ENCODE measurements at regions not wholly inside any gene's neighbourhood (a gene's known extent, or its start where the extent isn't known, plus 50 kb on each side); places are given as distances from the start of the nearest gene placed in this dataset.

- H3K36me3 ChIP-seq (ENCODE audit: insufficient read depth, low read length), result no peaks in the 10 kb centered on the region
- CTCF ChIA-PET, result no interaction called here
- Mint-ChIP-seq H3K4me1 (peaks cover 40 to 53% (median 49%) of the 10 kb centered on the region in 3 donors), H3K27me3 (no peaks in the 10 kb centered on the region), H3K27ac (peak overlapping the region in 6 of 8 donors; percentile 1 to 86 (median 54)), H3K36me3 (peaks cover 0 to 4% (median 3%) of the 10 kb centered on the region in 3 donors), H3K9me3 (no peaks in the 10 kb centered on the region), H3K4me3 (no peak overlapping the region)
- POLR2A ChIA-PET, result no interaction called here
- H3K27ac ChIP-seq (ENCODE audit: low read depth, low read length), result no peak overlapping the region
- DNase-seq, result no peak
- H3K9me3 ChIP-seq (ENCODE audit: low read length), result no peaks in the 10 kb centered on the region
- no peaks in the 10 kb centered on the region for H3K27me3 ChIP-seq (ENCODE audit: insufficient read depth, low read length, poor library complexity, severe bottlenecking)
- H3K4me3 ChIP-seq (ENCODE audit: low read length), result no peak overlapping the region
- H3K4me1 ChIP-seq (ENCODE audit: insufficient read depth, low read length), result peaks cover 16% of the 10 kb centered on the region
Measured at GRCh38 chr2:144265654-144266053, 254.3 kb downstream of the ZEB2 start.

- ChIA-PET POLR2A (no interaction called here), CTCF (no interaction called here)
- no peaks in the 10 kb centered on the region for H3K27me3 ChIP-seq (ENCODE audit: insufficient read depth, low read length, poor library complexity, severe bottlenecking)
- peaks cover 42 to 61% (median 47%) of the 10 kb centered on the region in 3 donors for H3K4me1 Mint-ChIP-seq
- no peak overlapping the region for H3K4me3 ChIP-seq (ENCODE audit: low read length)
- H3K27ac ChIP-seq (ENCODE audit: low read depth, low read length), result no peak overlapping the region
- H3K36me3 Mint-ChIP-seq, result peaks cover 6 to 17% (median 7%) of the 10 kb centered on the region in 3 donors
- peak overlapping the region in 5 of 8 donors; percentile 22 to 78 (median 34) for H3K27ac Mint-ChIP-seq
- peak overlapping the region in 2 of 7 donors; percentile 1 to 28 for H3K4me3 Mint-ChIP-seq
- no peak for DNase-seq
- no peaks in the 10 kb centered on the region for H3K9me3 ChIP-seq (ENCODE audit: low read length)
- no peaks in the 10 kb centered on the region for H3K36me3 ChIP-seq (ENCODE audit: insufficient read depth, low read length)
- no peaks in the 10 kb centered on the region for H3K27me3 Mint-ChIP-seq
- H3K9me3 Mint-ChIP-seq, result peaks cover 9 to 16% (median 14%) of the 10 kb centered on the region in 5 donors
- H3K4me1 ChIP-seq (ENCODE audit: insufficient read depth, low read length), result peaks cover 9% of the 10 kb centered on the region
Measured at GRCh38 chr2:144261966-144262365, 258.0 kb downstream of the ZEB2 start.

GRCh38 chr2:144261336-144261735 lies 258.6 kb downstream of the ZEB2 start:
- Mint-ChIP-seq H3K27me3 (no peaks in the 10 kb centered on the region), H3K4me3 (peak overlapping the region in 6 of 7 donors; percentile 37 to 79 (median 65)), H3K9me3 (peaks cover 9 to 16% (median 14%) of the 10 kb centered on the region in 5 donors), H3K36me3 (peaks cover 6 to 18% (median 7%) of the 10 kb centered on the region in 3 donors), H3K4me1 (peaks cover 42 to 61% (median 47%) of the 10 kb centered on the region in 3 donors), H3K27ac (peak overlapping the region in 7 of 8 donors; percentile 16 to 92 (median 79))
- DNase-seq, result peak in 1 of 5 donors; percentile 30
- Histone ChIP-seq H3K4me1 (ENCODE audit: insufficient read depth, low read length) (peaks cover 9% of the 10 kb centered on the region), H3K4me3 (ENCODE audit: low read length) (no peak overlapping the region), H3K27ac (ENCODE audit: low read depth, low read length) (no peak overlapping the region), H3K27me3 (ENCODE audit: insufficient read depth, low read length, poor library complexity, severe bottlenecking) (no peaks in the 10 kb centered on the region), H3K9me3 (ENCODE audit: low read length) (no peaks in the 10 kb centered on the region), H3K36me3 (ENCODE audit: insufficient read depth, low read length) (no peaks in the 10 kb centered on the region)
- ChIA-PET CTCF (no interaction called here), POLR2A (no interaction called here)

- H3K4me1 ChIP-seq (ENCODE audit: insufficient read depth, low read length), result peaks cover 7% of the 10 kb centered on the region
- H3K27me3 ChIP-seq (ENCODE audit: insufficient read depth, low read length, poor library complexity, severe bottlenecking), result no peaks in the 10 kb centered on the region
- H3K4me3 ChIP-seq (ENCODE audit: low read length), result no peak overlapping the region
- peaks cover 9 to 32% (median 15%) of the 10 kb centered on the region in 3 donors for H3K36me3 Mint-ChIP-seq
- H3K4me3 Mint-ChIP-seq, result no peak overlapping the region
- H3K27me3 Mint-ChIP-seq, result no peaks in the 10 kb centered on the region
- no peaks in the 10 kb centered on the region for H3K36me3 ChIP-seq (ENCODE audit: insufficient read depth, low read length)
- H3K9me3 Mint-ChIP-seq, result peaks cover 14 to 22% (median 20%) of the 10 kb centered on the region in 5 donors
- H3K27ac ChIP-seq (ENCODE audit: low read depth, low read length), result no peak overlapping the region
- ChIA-PET CTCF (no interaction called here), POLR2A (no interaction called here)
- no peak for DNase-seq
- no peaks in the 10 kb centered on the region for H3K9me3 ChIP-seq (ENCODE audit: low read length)
- H3K27ac Mint-ChIP-seq, result peak overlapping the region in 3 of 8 donors; percentile 4 to 57 (median 23)
- peaks cover 41 to 66% (median 54%) of the 10 kb centered on the region in 3 donors for H3K4me1 Mint-ChIP-seq
Measured at GRCh38 chr2:144259332-144259731, 260.6 kb downstream of the ZEB2 start.

- Mint-ChIP-seq H3K36me3 (peaks cover 13 to 41% (median 20%) of the 10 kb centered on the region in 3 donors), H3K4me1 (peaks cover 41 to 62% (median 52%) of the 10 kb centered on the region in 3 donors), H3K4me3 (no peak overlapping the region), H3K27ac (no peak overlapping the region), H3K27me3 (no peaks in the 10 kb centered on the region), H3K9me3 (peaks cover 19 to 32% (median 28%) of the 10 kb centered on the region in 5 donors)
- Histone ChIP-seq H3K27ac (ENCODE audit: low read depth, low read length) (no peak overlapping the region), H3K9me3 (ENCODE audit: low read length) (no peaks in the 10 kb centered on the region), H3K36me3 (ENCODE audit: insufficient read depth, low read length) (no peaks in the 10 kb centered on the region), H3K4me3 (ENCODE audit: low read length) (no peak overlapping the region), H3K27me3 (ENCODE audit: insufficient read depth, low read length, poor library complexity, severe bottlenecking) (no peaks in the 10 kb centered on the region), H3K4me1 (ENCODE audit: insufficient read depth, low read length) (peaks cover 7% of the 10 kb centered on the region)
- ChIA-PET POLR2A (interaction anchor here (0.6 kb wide), 1 partner anchor 67 kb away, joined by 3 read pairs; no protein-coding TSS in a partner anchor), CTCF (no interaction called here)
- DNase-seq, result no peak
Measured at GRCh38 chr2:144258154-144258553, 261.8 kb downstream of the ZEB2 start.

- Histone ChIP-seq H3K9me3 (ENCODE audit: low read length) (peaks cover 4% of the 10 kb centered on the region), H3K4me1 (ENCODE audit: insufficient read depth, low read length) (peaks cover 7% of the 10 kb centered on the region), H3K27me3 (ENCODE audit: insufficient read depth, low read length, poor library complexity, severe bottlenecking) (no peaks in the 10 kb centered on the region), H3K27ac (ENCODE audit: low read depth, low read length) (no peak overlapping the region), H3K4me3 (ENCODE audit: low read length) (no peak overlapping the region), H3K36me3 (ENCODE audit: insufficient read depth, low read length) (no peaks in the 10 kb centered on the region)
- Mint-ChIP-seq H3K27me3 (no peaks in the 10 kb centered on the region), H3K27ac (peak overlapping the region in 7 of 8 donors; percentile 24 to 80 (median 43)), H3K4me1 (peaks cover 41 to 61% (median 51%) of the 10 kb centered on the region in 3 donors), H3K4me3 (peak overlapping the region in 5 of 7 donors; percentile 1 to 47 (median 21)), H3K36me3 (peaks cover 14 to 51% (median 27%) of the 10 kb centered on the region in 3 donors), H3K9me3 (peaks cover 25 to 42% (median 37%) of the 10 kb centered on the region in 5 donors)
- CTCF ChIA-PET, result no interaction called here
- no peak for DNase-seq
- POLR2A ChIA-PET, result no interaction called here
Measured at GRCh38 chr2:144256996-144257707, 262.8 kb downstream of the ZEB2 start.

GRCh38 chr2:144254342-144255235 lies 265.3 kb downstream of the ZEB2 start:
- H3K27me3 Mint-ChIP-seq, result no peaks in the 10 kb centered on the region
- Histone ChIP-seq H3K27ac (ENCODE audit: low read depth, low read length) (no peak overlapping the region), H3K4me1 (ENCODE audit: insufficient read depth, low read length) (peaks cover 7% of the 10 kb centered on the region), H3K9me3 (ENCODE audit: low read length) (peaks cover 4% of the 10 kb centered on the region), H3K36me3 (ENCODE audit: insufficient read depth, low read length) (no peaks in the 10 kb centered on the region), H3K4me3 (ENCODE audit: low read length) (no peak overlapping the region), H3K27me3 (ENCODE audit: insufficient read depth, low read length, poor library complexity, severe bottlenecking) (no peaks in the 10 kb centered on the region)
- POLR2A ChIA-PET, result no interaction called here
- DNase-seq, result no peak
- CTCF ChIA-PET, result interaction anchor here (0.7 kb wide), 1 partner anchor 9 kb away, joined by 3 read pairs; no protein-coding TSS in a partner anchor
- H3K36me3 Mint-ChIP-seq, result peaks cover 14 to 57% (median 27%) of the 10 kb centered on the region in 3 donors
- peak overlapping the region in 2 of 8 donors; percentile 17 to 26 for H3K27ac Mint-ChIP-seq
- H3K9me3 Mint-ChIP-seq, result peaks cover 25 to 48% (median 37%) of the 10 kb centered on the region in 5 donors
- no peak overlapping the region for H3K4me3 Mint-ChIP-seq
- H3K4me1 Mint-ChIP-seq, result peaks cover 28 to 45% (median 39%) of the 10 kb centered on the region in 3 donors

All from CD8-positive, alpha-beta memory T cell (primary cell).